ENCODE measurements at regions not wholly inside any gene's neighbourhood (a gene's known extent, or its start where the extent isn't known, plus 50 kb on each side); places are given as distances from the start of the nearest gene placed in this dataset.

- no peaks in the 10 kb centered on the region for H3K36me3 Mint-ChIP-seq (ENCODE audit: low read depth)
- DNase-seq (ENCODE audit: low spot score), result no peak
- H3K27me3 Mint-ChIP-seq (ENCODE audit: low read depth), result peaks cover 1% of the 10 kb centered on the region
- H3K4me3 Mint-ChIP-seq (ENCODE audit: low read depth), result no peak overlapping the region
- H3K27ac Mint-ChIP-seq, result no peak overlapping the region
- intact Hi-C loops (cut with micrococcal nuclease), result no loop called here
- peaks cover 6% of the 10 kb centered on the region for H3K4me1 Mint-ChIP-seq (ENCODE audit: low read depth)
- no peaks in the 10 kb centered on the region for H3K9me3 Mint-ChIP-seq
These were observed 431.1 kb upstream of the CDH4 start for GRCh38 chr20:60820918-60821317.

- Mint-ChIP-seq H3K36me3 (ENCODE audit: low read depth) (no peaks in the 10 kb centered on the region), H3K4me1 (ENCODE audit: low read depth) (peaks cover 6% of the 10 kb centered on the region), H3K27ac (no peak overlapping the region), H3K4me3 (ENCODE audit: low read depth) (no peak overlapping the region), H3K9me3 (no peaks in the 10 kb centered on the region), H3K27me3 (ENCODE audit: low read depth) (peaks cover 1% of the 10 kb centered on the region)
- no peak for DNase-seq (ENCODE audit: low spot score)
- intact Hi-C loops (cut with micrococcal nuclease), result no loop called here
These were observed 429.1 kb upstream of the CDH4 start for GRCh38 chr20:60822699-60823607.

DNA sequence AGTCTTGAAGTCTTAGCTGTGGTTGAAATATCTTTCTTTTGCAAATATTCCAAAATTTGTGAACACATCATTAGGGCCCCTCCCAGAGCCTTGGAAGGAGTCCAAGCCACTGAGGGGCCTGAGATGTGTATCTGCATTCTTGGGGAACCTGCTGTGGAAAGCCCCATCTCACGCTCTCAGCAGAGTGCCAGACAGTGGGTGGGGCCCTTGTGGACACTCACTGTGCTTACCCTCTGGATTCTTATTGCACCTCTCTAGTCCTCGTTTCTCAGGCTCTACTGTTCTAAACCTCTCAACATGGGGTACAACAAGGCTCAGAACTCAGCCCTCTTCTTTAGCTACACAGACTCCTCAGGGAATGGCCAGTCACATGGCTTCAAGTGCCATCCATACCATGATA, 416.2 kb upstream of the CDH4 start:
- no peak overlapping the region for H3K27ac Mint-ChIP-seq
- H3K36me3 Mint-ChIP-seq (ENCODE audit: low read depth), result no peaks in the 10 kb centered on the region
- H3K27me3 Mint-ChIP-seq (ENCODE audit: low read depth), result no peaks in the 10 kb centered on the region
- no peak overlapping the region for H3K4me3 Mint-ChIP-seq (ENCODE audit: low read depth)
- no peaks in the 10 kb centered on the region for H3K4me1 Mint-ChIP-seq (ENCODE audit: low read depth)
- DNase-seq (ENCODE audit: low spot score), result no peak
- intact Hi-C loops (cut with micrococcal nuclease), result no loop called here
- H3K9me3 Mint-ChIP-seq, result no peaks in the 10 kb centered on the region

GRCh38 chr20:60837173-60837770, 414.8 kb upstream of the CDH4 start:
- Mint-ChIP-seq H3K4me3 (ENCODE audit: low read depth) (no peak overlapping the region), H3K4me1 (ENCODE audit: low read depth) (no peaks in the 10 kb centered on the region), H3K27ac (no peak overlapping the region), H3K9me3 (no peaks in the 10 kb centered on the region), H3K36me3 (ENCODE audit: low read depth) (no peaks in the 10 kb centered on the region), H3K27me3 (ENCODE audit: low read depth) (no peaks in the 10 kb centered on the region)
- no peak for DNase-seq (ENCODE audit: low spot score)
- intact Hi-C loops (cut with micrococcal nuclease), result no loop called here

DNA sequence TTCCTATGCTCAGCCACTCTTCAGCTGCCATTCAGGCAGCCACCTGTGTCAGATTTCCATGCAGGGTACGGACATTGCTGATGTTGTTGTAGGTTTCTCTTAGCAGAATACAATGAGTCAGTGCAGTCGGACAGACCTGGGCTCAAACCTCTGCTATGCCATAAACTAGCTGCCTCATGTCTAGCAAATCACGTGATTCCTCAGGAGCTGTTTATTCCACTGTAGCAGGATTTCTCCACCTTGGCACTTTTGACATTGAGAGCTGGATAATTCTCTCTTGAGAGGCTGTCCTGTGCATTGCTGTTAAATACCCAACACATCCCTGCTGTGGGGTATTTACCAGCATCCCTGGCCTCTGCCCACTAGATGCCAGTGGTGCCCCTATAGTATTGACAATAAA, 413.8 kb upstream of the CDH4 start:
- no peaks in the 10 kb centered on the region for H3K4me1 Mint-ChIP-seq (ENCODE audit: low read depth)
- no peak for DNase-seq (ENCODE audit: low spot score)
- no peaks in the 10 kb centered on the region for H3K36me3 Mint-ChIP-seq (ENCODE audit: low read depth)
- intact Hi-C loops (cut with micrococcal nuclease), result no loop called here
- no peaks in the 10 kb centered on the region for H3K9me3 Mint-ChIP-seq
- H3K27me3 Mint-ChIP-seq (ENCODE audit: low read depth), result no peaks in the 10 kb centered on the region
- H3K4me3 Mint-ChIP-seq (ENCODE audit: low read depth), result no peak overlapping the region
- H3K27ac Mint-ChIP-seq, result no peak overlapping the region

GRCh38 chr20:60840971-60841370, 411.1 kb upstream of the CDH4 start:
- H3K9me3 Mint-ChIP-seq, result no peaks in the 10 kb centered on the region
- H3K4me1 Mint-ChIP-seq (ENCODE audit: low read depth), result no peaks in the 10 kb centered on the region
- intact Hi-C loops (cut with micrococcal nuclease), result no loop called here
- H3K4me3 Mint-ChIP-seq (ENCODE audit: low read depth), result no peak overlapping the region
- DNase-seq (ENCODE audit: low spot score), result no peak
- H3K36me3 Mint-ChIP-seq (ENCODE audit: low read depth), result no peaks in the 10 kb centered on the region
- H3K27me3 Mint-ChIP-seq (ENCODE audit: low read depth), result no peaks in the 10 kb centered on the region
- no peak overlapping the region for H3K27ac Mint-ChIP-seq

DNA sequence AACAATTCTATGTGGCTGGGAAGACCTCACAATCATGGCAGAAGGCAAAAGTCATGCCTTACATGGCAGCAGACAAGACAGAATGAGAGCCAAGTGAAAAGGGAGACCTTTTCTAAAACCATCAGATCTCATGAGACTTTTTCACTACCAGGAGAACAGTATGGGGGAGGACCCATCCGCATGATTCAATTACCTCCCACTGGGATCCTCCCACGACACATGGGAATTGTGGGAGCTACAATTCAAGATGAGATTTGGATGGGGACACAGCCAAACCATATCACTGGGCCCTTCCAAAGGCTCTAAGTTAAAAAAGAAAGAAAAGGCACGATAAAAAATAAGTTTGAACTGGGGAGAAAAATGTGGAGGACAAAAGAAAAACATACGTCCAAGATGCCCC, 406.9 kb upstream of the CDH4 start:
- Mint-ChIP-seq H3K36me3 (ENCODE audit: low read depth) (no peaks in the 10 kb centered on the region), H3K4me3 (ENCODE audit: low read depth) (no peak overlapping the region), H3K27me3 (ENCODE audit: low read depth) (no peaks in the 10 kb centered on the region), H3K27ac (no peak overlapping the region), H3K9me3 (no peaks in the 10 kb centered on the region), H3K4me1 (ENCODE audit: low read depth) (no peaks in the 10 kb centered on the region)
- intact Hi-C loops (cut with micrococcal nuclease), result no loop called here
- DNase-seq (ENCODE audit: low spot score), result no peak

- DNase-seq (ENCODE audit: low spot score), result no peak
- no peak overlapping the region for H3K27ac Mint-ChIP-seq
- no peaks in the 10 kb centered on the region for H3K27me3 Mint-ChIP-seq (ENCODE audit: low read depth)
- intact Hi-C loops (cut with micrococcal nuclease), result no loop called here
- H3K9me3 Mint-ChIP-seq, result no peaks in the 10 kb centered on the region
- H3K4me3 Mint-ChIP-seq (ENCODE audit: low read depth), result no peak overlapping the region
- no peaks in the 10 kb centered on the region for H3K4me1 Mint-ChIP-seq (ENCODE audit: low read depth)
- no peaks in the 10 kb centered on the region for H3K36me3 Mint-ChIP-seq (ENCODE audit: low read depth)
These were observed 400.0 kb upstream of the CDH4 start for GRCh38 chr20:60851826-60852704.

GRCh38 chr20:60857708-60858107, 394.4 kb upstream of the CDH4 start:
- no peak for DNase-seq (ENCODE audit: low spot score)
- Mint-ChIP-seq H3K9me3 (no peaks in the 10 kb centered on the region), H3K4me3 (ENCODE audit: low read depth) (no peak overlapping the region), H3K36me3 (ENCODE audit: low read depth) (no peaks in the 10 kb centered on the region), H3K27ac (no peak overlapping the region), H3K27me3 (ENCODE audit: low read depth) (no peaks in the 10 kb centered on the region), H3K4me1 (ENCODE audit: low read depth) (no peaks in the 10 kb centered on the region)
- intact Hi-C loops (cut with micrococcal nuclease), result no loop called here

GRCh38 chr20:60862601-60863000, 389.5 kb upstream of the CDH4 start:
- Mint-ChIP-seq H3K27ac (no peak overlapping the region), H3K4me3 (ENCODE audit: low read depth) (no peak overlapping the region), H3K9me3 (no peaks in the 10 kb centered on the region), H3K27me3 (ENCODE audit: low read depth) (no peaks in the 10 kb centered on the region), H3K4me1 (ENCODE audit: low read depth) (no peaks in the 10 kb centered on the region), H3K36me3 (ENCODE audit: low read depth) (no peaks in the 10 kb centered on the region)
- no peak for DNase-seq (ENCODE audit: low spot score)
- intact Hi-C loops (cut with micrococcal nuclease), result no loop called here

DNA sequence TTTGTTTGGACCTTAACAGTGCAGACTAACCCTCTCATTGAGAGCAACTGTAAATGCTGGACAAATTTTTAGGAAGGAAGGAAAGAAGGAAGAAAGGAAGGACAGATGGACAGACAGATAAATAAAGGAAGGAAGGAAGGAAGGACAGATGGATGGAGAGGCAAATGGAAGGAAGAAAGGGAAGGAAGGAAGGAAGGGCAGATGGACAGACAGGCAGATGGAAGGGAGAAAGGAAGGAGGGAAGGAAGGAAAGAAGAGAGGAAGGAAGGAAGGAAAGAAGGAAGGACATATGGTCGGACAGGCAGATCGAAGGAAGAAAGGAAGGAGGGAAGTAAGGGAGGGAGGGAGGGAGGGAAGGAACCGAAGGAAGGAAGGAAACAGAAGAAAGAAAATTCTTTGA, 388.5 kb upstream of the CDH4 start:
- Mint-ChIP-seq H3K27me3 (ENCODE audit: low read depth) (no peaks in the 10 kb centered on the region), H3K27ac (no peak overlapping the region), H3K4me1 (ENCODE audit: low read depth) (no peaks in the 10 kb centered on the region), H3K9me3 (no peaks in the 10 kb centered on the region), H3K36me3 (ENCODE audit: low read depth) (no peaks in the 10 kb centered on the region), H3K4me3 (ENCODE audit: low read depth) (no peak overlapping the region)
- intact Hi-C loops (cut with micrococcal nuclease), result no loop called here
- DNase-seq (ENCODE audit: low spot score), result no peak

DNA sequence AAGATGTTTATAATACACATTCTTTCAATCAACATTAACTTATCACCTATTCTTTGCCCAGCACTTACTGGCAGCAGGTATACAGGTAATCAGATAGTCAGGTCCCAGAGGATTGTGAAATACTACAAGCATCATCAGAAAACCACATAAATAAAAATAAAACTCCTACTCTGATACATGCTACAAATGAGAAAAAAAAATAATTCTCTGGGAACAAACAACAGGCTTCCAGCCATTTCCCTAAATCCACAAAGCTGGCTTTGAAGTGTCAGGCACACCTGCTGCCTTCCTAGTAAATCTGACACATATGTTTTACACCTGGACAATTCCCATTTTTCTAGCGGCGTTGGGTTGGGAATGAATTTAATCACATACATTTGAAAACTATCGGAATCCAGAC, 384.5 kb upstream of the CDH4 start:
- Mint-ChIP-seq H3K9me3 (no peaks in the 10 kb centered on the region), H3K4me1 (ENCODE audit: low read depth) (no peaks in the 10 kb centered on the region), H3K4me3 (ENCODE audit: low read depth) (no peak overlapping the region), H3K27me3 (ENCODE audit: low read depth) (no peaks in the 10 kb centered on the region), H3K36me3 (ENCODE audit: low read depth) (no peaks in the 10 kb centered on the region), H3K27ac (no peak overlapping the region)
- intact Hi-C loops (cut with micrococcal nuclease), result no loop called here
- DNase-seq (ENCODE audit: low spot score), result no peak
